T-cell (primary cell): ENCODE measurements at regions not wholly inside any gene's neighbourhood (a gene's known extent, or its start where the extent isn't known, plus 50 kb on each side); places are given as distances from the start of the nearest gene placed in this dataset.

Source experiments
- ATAC-seq, 4 experiments: fragments of 200-7000 bp in 3 of 4; fragments of 150-1000 bp in 1 of 4; cut with Tn5 transposase; replicated peaks in 1 of 4; 1 replicate in 3 of 4; 2 replicates in 1 of 4; pipeline ENCODE4 v1.10.0; 2021; ENCODE audit warnings: moderate library complexity in 3 of 4, mild to moderate bottlenecking in 2 of 4, moderate number of reproducible peaks in 1 of 4
- CTCF ChIA-PET, 2 donors: fragments of 300-600 bp; sonication (Branson Sonifier 250); formaldehyde crosslinking; loops; one replicate each; lab custom pipeline; 2022; ENCODE audit warnings: antibody characterized with exemption in 2 of 2; lab: Charles Lee
- POLR2A ChIA-PET, 2 donors: fragments of 300-600 bp; sonication (Branson Sonifier 250); formaldehyde crosslinking; loops; one replicate each; lab custom pipeline; 2022; ENCODE audit warnings: antibody characterized with exemption in 2 of 2; lab: Charles Lee
- DNase-seq, 35 experiments: peaks; one replicate each; pipeline versions ENCODE4 v3.0.0 to v3.0.0-alpha.2; 2013 to 2023
- H3K27ac ChIP-seq: one replicate; pipeline ENCODE4 v1.5.1; 2013; ENCODE audit warnings: low read length
- H3K27me3 ChIP-seq, 2 experiments: replicated peaks in 1 of 2; 1 replicate in 1 of 2; 2 replicates in 1 of 2; pipeline versions ENCODE4 v1.6.1 to v1.7.0; 2013; ENCODE audit warnings: low read length in 1 of 2, mixed read lengths in 1 of 2; ENCODE audit not compliant: control insufficient read depth in 2 of 2, insufficient read depth in 2 of 2; ENCODE audit errors: extremely low read depth in 1 of 2
- H3K36me3 ChIP-seq, 2 donors: 1 replicate in 1 of 2; 2 replicates in 1 of 2; pipeline versions ENCODE4 v1.6.1 to v1.7.0; 2013; ENCODE audit warnings: low read length in 1 of 2; ENCODE audit not compliant: control insufficient read depth in 2 of 2, insufficient read depth in 1 of 2; ENCODE audit errors: extremely low read depth in 1 of 2
- H3K4me1 ChIP-seq, 2 experiments: 1 replicate in 1 of 2; 2 replicates in 1 of 2; pipeline versions ENCODE4 v1.6.1 to v1.7.0; 2013; ENCODE audit warnings: low read length in 2 of 2, mixed read lengths in 1 of 2; ENCODE audit not compliant: insufficient read depth in 2 of 2, control insufficient read depth in 1 of 2; ENCODE audit errors: extremely low read depth in 1 of 2
- H3K4me3 ChIP-seq, 2 donors: 1 replicate in 1 of 2; 2 replicates in 1 of 2; pipeline versions ENCODE4 v1.5.1 to v1.7.0; 2013; ENCODE audit warnings: mild to moderate bottlenecking in 2 of 2, low read length in 1 of 2, moderate library complexity in 1 of 2; ENCODE audit not compliant: control insufficient read depth in 1 of 2; ENCODE audit errors: extremely low read depth in 1 of 2
- H3K9me3 ChIP-seq: 2 replicates; pipeline ENCODE4 v1.7.0; 2013
- H3K27ac Mint-ChIP-seq, 2 donors: one replicate each; pipeline ENCODE4 v1.8.0; 2020 to 2021; ENCODE audit warnings: mild to moderate bottlenecking in 2 of 2, mixed read lengths in 2 of 2
- H3K27me3 Mint-ChIP-seq, 2 donors: one replicate each; pipeline ENCODE4 v1.8.0; 2021 to 2022; ENCODE audit warnings: mixed read lengths in 2 of 2
- H3K36me3 Mint-ChIP-seq: one replicate; pipeline ENCODE4 v1.8.0; 2021; ENCODE audit warnings: mixed read lengths
- H3K4me1 Mint-ChIP-seq, 3 donors: one replicate each; pipeline ENCODE4 v1.8.0; 2020 to 2022; ENCODE audit warnings: mixed read lengths in 3 of 3, mild to moderate bottlenecking in 1 of 3
- H3K4me3 Mint-ChIP-seq, 3 donors: one replicate each; pipeline ENCODE4 v1.8.0; 2020 to 2022; ENCODE audit warnings: mild to moderate bottlenecking in 3 of 3, mixed read lengths in 3 of 3, moderate library complexity in 3 of 3
- H3K9me3 Mint-ChIP-seq, 3 donors: one replicate each; pipeline ENCODE4 v1.8.0; 2020 to 2022; ENCODE audit warnings: mixed read lengths in 3 of 3
- WGBS: methylation state at CpG from one replicate; pipeline ENCODE4 v1.1.5; 2013; ENCODE audit warnings: missing lambda C conversion rate; ENCODE audit not compliant: insufficient coverage; 5-methylcytosine and 5-hydroxymethylcytosine counted together

DNA sequence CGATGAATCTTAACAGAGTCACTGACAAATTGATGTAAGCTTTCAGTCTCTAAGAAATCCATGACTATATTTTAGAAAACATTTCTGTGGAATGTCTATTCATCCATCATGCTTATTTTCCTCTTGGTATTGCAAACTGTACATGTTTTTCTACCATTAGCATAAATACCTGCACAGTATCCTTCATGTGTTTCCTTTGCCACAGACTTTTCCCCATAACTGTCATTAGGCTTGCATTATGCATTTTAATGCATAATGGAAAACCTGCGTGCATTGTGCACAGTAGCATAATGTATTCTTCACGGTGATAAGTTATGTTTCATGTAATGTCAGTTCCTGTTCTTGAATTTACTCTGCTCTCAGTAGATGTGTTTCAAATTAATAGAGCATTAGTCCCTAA, 403.1 kb upstream of the EPHA3 start:
- no peak overlapping the region for H3K27ac Mint-ChIP-seq
- no peaks in the 10 kb centered on the region for H3K36me3 Mint-ChIP-seq
- H3K4me3 Mint-ChIP-seq, result no peak overlapping the region
- ChIA-PET CTCF (no interaction called here), POLR2A (no interaction called here)
- Histone ChIP-seq H3K9me3 (no peaks in the 10 kb centered on the region), H3K27ac (no peak overlapping the region), H3K4me3 (no peak overlapping the region), H3K4me1 (no peaks in the 10 kb centered on the region), H3K27me3 (no peaks in the 10 kb centered on the region), H3K36me3 (no peaks in the 10 kb centered on the region)
- H3K27me3 Mint-ChIP-seq, result no peaks in the 10 kb centered on the region
- no peak for ATAC-seq
- no peak for DNase-seq
- no peaks in the 10 kb centered on the region for H3K4me1 Mint-ChIP-seq
- WGBS, result no CpG with 5 or more reads among the region's 3 CpGs
- H3K9me3 Mint-ChIP-seq, result peaks cover 5 to 9% (median 7%) of the 10 kb centered on the region in 3 donors

DNA sequence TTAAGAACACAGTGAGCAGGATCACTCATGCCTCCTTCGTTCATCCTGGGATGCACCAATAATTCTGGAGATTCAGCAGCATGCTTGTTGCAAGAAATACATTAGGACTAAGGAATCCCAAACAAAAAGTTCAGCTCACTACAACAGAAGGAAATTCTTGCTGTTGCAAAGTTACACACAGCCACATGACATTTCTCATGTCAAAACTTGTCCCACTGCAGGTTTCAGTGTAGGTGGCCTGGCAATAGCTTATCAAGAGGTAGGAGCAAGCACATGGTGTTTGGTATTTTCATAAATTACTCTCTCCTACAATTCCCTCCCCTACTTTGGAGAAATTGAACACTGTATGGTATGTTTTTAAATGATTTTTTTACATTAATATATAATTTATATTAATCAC, 399.6 kb upstream of the EPHA3 start:
- ChIA-PET POLR2A (no interaction called here), CTCF (interaction anchor here in 1 of 2 donors (0.7 kb wide), 2 partner anchors 92 to 1373 kb away, joined by 3 read pairs; no protein-coding TSS in a partner anchor)
- Mint-ChIP-seq H3K4me1 (no peaks in the 10 kb centered on the region), H3K27me3 (no peaks in the 10 kb centered on the region), H3K27ac (no peak overlapping the region), H3K4me3 (no peak overlapping the region), H3K9me3 (peaks cover 4 to 7% (median 5%) of the 10 kb centered on the region in 3 donors), H3K36me3 (no peaks in the 10 kb centered on the region)
- ATAC-seq (no peak), DNase-seq (no peak)
- WGBS, result 100% methylated on average over 1 of the region's 1 CpG
- Histone ChIP-seq H3K27ac (no peak overlapping the region), H3K4me1 (no peaks in the 10 kb centered on the region), H3K36me3 (no peaks in the 10 kb centered on the region), H3K27me3 (no peaks in the 10 kb centered on the region), H3K4me3 (no peak overlapping the region), H3K9me3 (no peaks in the 10 kb centered on the region)

DNA sequence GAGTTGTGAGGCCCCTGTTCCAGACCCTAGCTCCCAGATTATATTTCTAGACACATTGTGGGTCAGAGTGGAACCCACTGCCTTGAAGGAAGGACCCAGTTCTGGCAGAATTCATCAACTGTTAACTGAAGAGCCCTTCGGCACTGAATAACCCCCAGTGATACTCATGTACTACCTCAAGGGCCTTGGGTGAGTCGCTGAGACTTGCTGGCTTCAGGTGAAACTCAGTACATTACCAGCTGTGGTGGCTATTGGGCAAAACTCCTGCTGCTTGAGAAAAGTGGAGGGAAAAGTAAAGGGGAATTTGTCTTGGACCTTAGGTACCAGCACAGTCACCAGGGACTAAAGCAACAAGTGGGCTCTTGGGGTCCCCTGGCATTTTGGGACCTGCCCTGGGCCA, 394.9 kb upstream of the EPHA3 start:
- no peak for ATAC-seq
- H3K9me3 ChIP-seq, result no peaks in the 10 kb centered on the region
- WGBS, result 60% methylated on average over 1 of the region's 2 CpGs
- no peak for DNase-seq
- Mint-ChIP-seq H3K36me3 (no peaks in the 10 kb centered on the region), H3K9me3 (peaks cover 10 to 24% (median 13%) of the 10 kb centered on the region in 3 donors), H3K27me3 (no peaks in the 10 kb centered on the region), H3K4me1 (no peaks in the 10 kb centered on the region), H3K4me3 (no peak overlapping the region), H3K27ac (no peak overlapping the region)
- H3K4me1 ChIP-seq, result no peaks in the 10 kb centered on the region
- no peaks in the 10 kb centered on the region for H3K36me3 ChIP-seq
- ChIA-PET CTCF (no interaction called here), POLR2A (no interaction called here)
- no peak overlapping the region for H3K4me3 ChIP-seq
- no peak overlapping the region for H3K27ac ChIP-seq
- no peaks in the 10 kb centered on the region for H3K27me3 ChIP-seq

DNA sequence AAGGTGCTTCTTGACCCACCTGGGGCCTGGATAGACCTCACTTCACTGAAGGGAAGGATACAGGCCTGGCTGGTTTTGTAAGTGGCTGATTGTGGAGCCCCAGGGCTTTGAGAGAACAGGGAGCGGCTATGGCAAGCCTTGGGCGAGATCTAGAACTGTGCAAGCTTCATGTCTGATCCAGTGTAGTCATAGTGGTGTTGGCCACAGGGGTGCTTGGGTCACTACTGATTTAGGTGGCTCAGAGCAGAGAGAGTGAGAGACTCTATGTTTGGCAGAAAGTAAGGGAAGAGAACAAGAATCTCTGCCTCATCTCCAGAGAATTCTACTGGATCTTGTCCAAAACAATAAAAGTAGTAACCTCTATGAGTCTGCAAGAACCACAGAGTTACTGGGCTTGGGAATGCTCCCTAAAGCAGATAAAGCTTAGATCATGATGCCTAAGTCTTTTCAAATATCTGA, 394.2 kb upstream of the EPHA3 start:
- Histone ChIP-seq H3K27ac (no peak overlapping the region), H3K27me3 (no peaks in the 10 kb centered on the region), H3K36me3 (no peaks in the 10 kb centered on the region), H3K4me3 (no peak overlapping the region), H3K4me1 (no peaks in the 10 kb centered on the region), H3K9me3 (no peaks in the 10 kb centered on the region)
- Mint-ChIP-seq H3K4me1 (no peaks in the 10 kb centered on the region), H3K4me3 (no peak overlapping the region), H3K36me3 (no peaks in the 10 kb centered on the region), H3K27ac (no peak overlapping the region), H3K9me3 (peaks cover 10 to 24% (median 13%) of the 10 kb centered on the region in 3 donors), H3K27me3 (no peaks in the 10 kb centered on the region)
- ATAC-seq (no peak), DNase-seq (no peak)
- CTCF ChIA-PET, result no interaction called here
- POLR2A ChIA-PET, result no interaction called here
- 80% methylated on average over 1 of the region's 2 CpGs for WGBS

DNA sequence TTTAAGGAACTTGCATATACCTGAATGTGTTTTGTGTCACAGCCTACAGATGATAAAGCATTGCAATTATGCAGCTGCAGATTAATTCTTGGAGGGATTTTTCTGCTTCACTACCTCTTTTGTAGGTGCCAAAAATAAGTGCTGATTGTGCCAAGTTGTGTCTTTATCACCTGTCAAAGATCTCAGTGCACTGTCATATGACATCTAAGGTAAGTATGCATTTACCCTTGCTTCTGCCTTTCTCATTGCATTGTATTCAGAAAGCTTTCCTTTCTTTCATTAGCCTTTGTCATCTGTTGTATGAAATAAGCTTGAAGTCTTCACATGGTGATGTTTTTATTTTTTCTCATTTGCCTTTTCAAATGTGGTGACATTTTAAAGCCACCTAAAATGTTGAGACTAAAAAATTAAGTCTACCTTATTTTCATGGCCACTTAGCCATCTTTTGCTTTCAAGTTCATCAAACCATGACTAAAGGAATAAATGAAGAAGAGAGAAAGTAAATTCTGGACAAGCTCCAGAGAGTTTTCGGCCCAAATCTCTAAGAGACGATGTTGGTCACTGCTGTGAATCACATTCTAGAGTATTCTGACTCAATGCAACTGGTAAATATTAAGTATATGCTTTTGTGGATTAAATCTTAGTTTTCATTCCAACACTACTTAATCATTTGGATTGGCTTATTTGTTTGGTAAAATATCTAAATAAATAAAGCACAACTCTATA, 381.8 kb upstream of the EPHA3 start:
- Histone ChIP-seq H3K4me1 (no peaks in the 10 kb centered on the region), H3K9me3 (no peaks in the 10 kb centered on the region), H3K4me3 (no peak overlapping the region), H3K27me3 (no peaks in the 10 kb centered on the region), H3K36me3 (no peaks in the 10 kb centered on the region), H3K27ac (no peak overlapping the region)
- H3K4me3 Mint-ChIP-seq, result no peak overlapping the region
- no peaks in the 10 kb centered on the region for H3K36me3 Mint-ChIP-seq
- H3K9me3 Mint-ChIP-seq, result peaks cover 5 to 21% (median 10%) of the 10 kb centered on the region in 3 donors
- H3K27me3 Mint-ChIP-seq, result no peaks in the 10 kb centered on the region
- no peaks in the 10 kb centered on the region for H3K4me1 Mint-ChIP-seq
- no peak overlapping the region for H3K27ac Mint-ChIP-seq
- ChIA-PET POLR2A (no interaction called here), CTCF (no interaction called here)
- DNase-seq (no peak), ATAC-seq (no peak)
- 60% methylated on average over 1 of the region's 2 CpGs for WGBS

DNA sequence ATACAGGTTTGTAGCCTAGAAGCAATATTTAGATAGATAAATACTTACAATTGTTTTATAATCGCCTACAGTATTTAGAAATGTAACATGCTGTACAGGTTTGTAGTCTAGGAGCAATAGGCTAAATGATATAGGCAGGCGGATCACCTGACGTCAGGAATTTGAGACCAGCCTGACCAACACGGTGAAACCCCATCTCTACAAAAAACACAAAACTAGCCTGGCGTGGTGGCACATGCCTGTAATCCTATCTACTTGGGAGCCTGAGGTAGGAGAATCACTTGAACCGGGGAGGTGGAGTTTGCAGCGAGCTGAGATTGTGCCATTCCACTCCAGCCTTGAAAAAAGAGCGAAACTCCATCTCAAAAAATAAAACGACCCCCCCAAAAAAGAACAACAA, 375.2 kb upstream of the EPHA3 start:
- DNase-seq (no peak), ATAC-seq (no peak)
- Histone ChIP-seq H3K4me1 (no peaks in the 10 kb centered on the region), H3K36me3 (no peaks in the 10 kb centered on the region), H3K4me3 (no peak overlapping the region), H3K27ac (no peak overlapping the region), H3K9me3 (no peaks in the 10 kb centered on the region), H3K27me3 (no peaks in the 10 kb centered on the region)
- no CpG with 5 or more reads among the region's 9 CpGs for WGBS
- Mint-ChIP-seq H3K4me1 (no peaks in the 10 kb centered on the region), H3K9me3 (peaks cover 6 to 11% (median 9%) of the 10 kb centered on the region in 3 donors), H3K27me3 (no peaks in the 10 kb centered on the region), H3K4me3 (no peak overlapping the region), H3K27ac (no peak overlapping the region), H3K36me3 (no peaks in the 10 kb centered on the region)
- ChIA-PET POLR2A (no interaction called here), CTCF (interaction anchor here in 1 of 2 donors (0.6 kb wide), 1 partner anchor 144 kb away, joined by 6 read pairs; no protein-coding TSS in a partner anchor)
